Neural crest cell (in vitro differentiated cells): ENCODE measurements at regions not wholly inside any gene's neighbourhood (a gene's known extent, or its start where the extent isn't known, plus 50 kb on each side); places are given as distances from the start of the nearest gene placed in this dataset.

ENCODE experiments used
- DNase-seq: peaks from one replicate; pipeline ENCODE4 v3.0.0; 2021; ENCODE audit warnings: low read depth, mixed read lengths, low spot score
- H3K27ac Mint-ChIP-seq: one replicate; pipeline ENCODE4 v1.8.0; 2021; ENCODE audit warnings: mild to moderate bottlenecking, mixed read lengths; ENCODE audit not compliant: unreplicated experiment
- H3K27me3 Mint-ChIP-seq: 2 replicates; pipeline ENCODE4 v1.8.0; 2021; ENCODE audit warnings: low read depth, mild to moderate bottlenecking, mixed read lengths
- H3K36me3 Mint-ChIP-seq: 2 replicates; pipeline ENCODE4 v1.8.0; 2021; ENCODE audit warnings: low read depth, mild to moderate bottlenecking, mixed read lengths
- H3K4me1 Mint-ChIP-seq: 2 replicates; pipeline ENCODE4 v1.8.0; 2021; ENCODE audit warnings: mixed read lengths
- H3K4me3 Mint-ChIP-seq: one replicate; pipeline ENCODE4 v1.8.0; 2021; ENCODE audit warnings: mild to moderate bottlenecking, mixed read lengths
- H3K9me3 Mint-ChIP-seq: 2 replicates; pipeline ENCODE4 v1.8.0; 2021; ENCODE audit warnings: mixed read lengths
- TF ChIP-seq, protein P1 (sequence below): fragments of 200-600 bp; sonication (generic); conservative IDR thresholded peaks from 2 replicates; pipeline ENCODE4 v1.5.0; 2021; ENCODE audit warnings: antibody characterized with exemption, mild to moderate bottlenecking

DNA sequence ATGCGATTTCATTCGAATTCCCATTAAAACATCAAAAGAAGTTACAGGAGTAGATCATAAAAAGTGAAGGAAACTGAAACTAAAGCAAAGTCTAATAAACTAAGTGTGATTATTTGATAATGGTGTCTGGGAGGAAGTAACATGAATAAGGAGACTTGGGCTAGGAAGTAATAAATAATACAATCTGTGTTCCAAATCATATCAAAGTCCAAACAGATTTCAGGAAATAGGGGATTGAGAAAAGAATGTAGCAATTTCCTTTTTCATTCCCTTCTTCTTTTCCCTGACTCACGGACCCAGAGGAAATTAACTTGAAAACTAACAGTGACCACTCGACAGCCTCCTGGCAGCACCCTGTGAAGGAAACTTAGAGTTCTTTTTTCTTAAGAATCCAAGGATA lies 758.4 kb upstream of the GCFC2 start:
- no peaks in the 10 kb centered on the region for H3K36me3 Mint-ChIP-seq
- no peaks in the 10 kb centered on the region for H3K9me3 Mint-ChIP-seq
- no peaks in the 10 kb centered on the region for H3K4me1 Mint-ChIP-seq
- no peak overlapping the region for H3K4me3 Mint-ChIP-seq
- H3K27ac Mint-ChIP-seq, result peak overlapping the region; percentile 37
- TF ChIP-seq, protein P1, sequence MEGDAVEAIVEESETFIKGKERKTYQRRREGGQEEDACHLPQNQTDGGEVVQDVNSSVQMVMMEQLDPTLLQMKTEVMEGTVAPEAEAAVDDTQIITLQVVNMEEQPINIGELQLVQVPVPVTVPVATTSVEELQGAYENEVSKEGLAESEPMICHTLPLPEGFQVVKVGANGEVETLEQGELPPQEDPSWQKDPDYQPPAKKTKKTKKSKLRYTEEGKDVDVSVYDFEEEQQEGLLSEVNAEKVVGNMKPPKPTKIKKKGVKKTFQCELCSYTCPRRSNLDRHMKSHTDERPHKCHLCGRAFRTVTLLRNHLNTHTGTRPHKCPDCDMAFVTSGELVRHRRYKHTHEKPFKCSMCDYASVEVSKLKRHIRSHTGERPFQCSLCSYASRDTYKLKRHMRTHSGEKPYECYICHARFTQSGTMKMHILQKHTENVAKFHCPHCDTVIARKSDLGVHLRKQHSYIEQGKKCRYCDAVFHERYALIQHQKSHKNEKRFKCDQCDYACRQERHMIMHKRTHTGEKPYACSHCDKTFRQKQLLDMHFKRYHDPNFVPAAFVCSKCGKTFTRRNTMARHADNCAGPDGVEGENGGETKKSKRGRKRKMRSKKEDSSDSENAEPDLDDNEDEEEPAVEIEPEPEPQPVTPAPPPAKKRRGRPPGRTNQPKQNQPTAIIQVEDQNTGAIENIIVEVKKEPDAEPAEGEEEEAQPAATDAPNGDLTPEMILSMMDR, result no peak
- no peak for DNase-seq
- H3K27me3 Mint-ChIP-seq, result no peaks in the 10 kb centered on the region

DNA sequence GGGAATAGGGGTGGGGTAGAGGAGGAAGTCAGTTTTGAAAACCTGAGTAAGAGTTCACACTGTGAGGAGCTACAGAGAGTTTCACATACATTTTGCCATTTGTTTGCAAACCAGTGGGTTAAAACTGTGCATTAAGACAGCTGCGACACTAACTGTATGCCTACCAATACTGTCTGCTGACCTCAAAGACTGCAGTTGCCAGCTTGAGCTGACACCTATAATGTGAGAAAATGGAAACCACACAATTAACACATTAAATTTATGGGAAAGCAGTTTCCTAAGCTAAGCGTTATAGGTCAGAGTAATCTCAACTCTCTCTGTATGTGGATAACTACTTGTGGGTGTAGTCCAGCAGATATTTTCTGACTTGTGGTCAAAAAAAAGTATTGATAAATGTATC lies 756.6 kb upstream of the GCFC2 start:
- no peak for DNase-seq
- H3K27me3 Mint-ChIP-seq, result no peaks in the 10 kb centered on the region
- no peaks in the 10 kb centered on the region for H3K36me3 Mint-ChIP-seq
- no peak overlapping the region for H3K4me3 Mint-ChIP-seq
- no peaks in the 10 kb centered on the region for H3K4me1 Mint-ChIP-seq
- TF ChIP-seq, protein P1, result no peak
- H3K9me3 Mint-ChIP-seq, result no peaks in the 10 kb centered on the region
- H3K27ac Mint-ChIP-seq, result no peak overlapping the region

DNA sequence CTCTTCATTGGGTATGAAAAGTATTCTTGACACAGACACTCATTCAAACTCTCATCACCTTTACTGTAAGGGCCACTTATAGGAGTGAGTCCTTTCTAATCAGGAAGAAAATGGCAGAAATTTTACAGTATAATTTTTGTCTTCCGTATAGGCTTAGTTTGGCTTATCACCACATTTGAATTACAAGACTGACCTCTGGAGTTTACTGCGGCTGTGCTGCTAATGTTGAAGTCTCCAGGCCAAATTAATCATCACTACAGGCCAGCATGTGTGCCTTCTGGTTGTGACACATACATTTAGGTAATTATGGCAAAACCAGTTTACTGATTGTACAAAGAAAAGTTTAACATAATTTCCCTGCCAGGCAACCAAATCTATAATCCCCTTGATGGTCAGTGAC lies 753.6 kb upstream of the GCFC2 start:
- TF ChIP-seq, protein P1, result no peak
- Mint-ChIP-seq H3K27ac (no peak overlapping the region), H3K4me1 (no peaks in the 10 kb centered on the region), H3K4me3 (no peak overlapping the region), H3K9me3 (no peaks in the 10 kb centered on the region), H3K36me3 (no peaks in the 10 kb centered on the region), H3K27me3 (no peaks in the 10 kb centered on the region)
- no peak for DNase-seq

DNA sequence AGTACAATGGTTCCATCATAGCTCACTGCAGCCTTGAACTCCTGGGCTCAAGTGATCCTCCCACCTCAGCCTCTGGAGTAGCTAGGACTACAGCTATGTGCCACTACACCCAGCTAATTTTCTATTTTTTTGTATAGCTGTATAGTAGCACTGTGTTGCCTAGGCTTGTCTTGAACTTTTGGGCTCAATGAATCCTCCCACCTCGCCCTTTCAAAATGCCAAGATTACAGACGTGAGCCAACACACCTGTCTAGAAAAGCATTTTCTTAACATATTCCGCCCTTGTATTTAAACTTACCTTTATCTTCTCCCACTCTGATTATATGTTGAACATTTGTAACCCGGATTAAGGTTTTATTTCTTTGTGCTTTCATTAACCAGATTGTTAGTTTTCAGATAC lies 750.7 kb upstream of the GCFC2 start:
- H3K9me3 Mint-ChIP-seq, result no peaks in the 10 kb centered on the region
- no peaks in the 10 kb centered on the region for H3K4me1 Mint-ChIP-seq
- TF ChIP-seq, protein P1, result no peak
- DNase-seq, result no peak
- H3K4me3 Mint-ChIP-seq, result no peak overlapping the region
- H3K27me3 Mint-ChIP-seq, result no peaks in the 10 kb centered on the region
- no peaks in the 10 kb centered on the region for H3K36me3 Mint-ChIP-seq
- no peak overlapping the region for H3K27ac Mint-ChIP-seq

DNA sequence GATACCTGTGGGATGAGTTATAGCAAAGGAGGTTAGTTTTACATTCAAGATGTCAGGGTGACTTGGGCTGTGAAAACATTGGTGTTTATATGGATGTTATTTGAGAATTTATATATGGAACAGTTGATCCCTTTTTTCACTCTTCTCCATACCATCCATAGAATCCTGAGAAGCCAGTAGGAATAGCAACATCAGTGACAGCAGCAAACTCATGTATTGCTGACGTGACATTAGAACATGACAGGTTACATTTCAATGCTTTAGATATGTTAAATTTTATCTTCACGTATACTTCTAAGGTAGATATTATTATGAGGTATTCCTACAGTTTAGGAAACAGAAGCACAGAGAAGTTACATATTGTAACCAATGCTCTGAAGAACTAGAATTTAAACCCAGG lies 745.2 kb upstream of the GCFC2 start:
- DNase-seq, result no peak
- TF ChIP-seq, protein P1, result no peak
- no peaks in the 10 kb centered on the region for H3K4me1 Mint-ChIP-seq

DNA sequence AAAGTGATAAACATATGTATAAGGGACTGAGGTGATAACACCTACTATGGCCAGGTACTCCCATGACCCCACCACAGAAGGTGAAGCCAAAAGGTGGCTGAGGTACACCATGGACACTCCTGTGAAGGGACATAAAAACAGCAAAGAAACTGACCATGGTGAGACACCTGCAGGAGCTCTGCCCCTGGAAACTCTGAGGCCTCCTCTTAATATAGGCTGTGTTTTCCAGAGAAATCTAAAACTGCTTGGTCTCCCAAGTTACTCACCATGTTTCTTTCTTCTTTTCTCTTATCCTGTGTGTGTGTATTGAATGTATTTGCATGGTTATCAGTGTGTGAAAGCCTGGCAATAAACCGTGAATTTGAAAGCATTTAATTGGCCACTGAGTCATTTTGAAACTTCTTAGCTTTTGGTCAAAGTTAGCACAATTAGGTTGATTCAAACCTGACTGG lies 739.3 kb upstream of the GCFC2 start:
- no peak overlapping the region for H3K27ac Mint-ChIP-seq

More for the DNA sequence above, 745.2 kb upstream of the GCFC2 start:
- H3K36me3 Mint-ChIP-seq, result no peaks in the 10 kb centered on the region
- H3K9me3 Mint-ChIP-seq, result no peaks in the 10 kb centered on the region
- no peak overlapping the region for H3K4me3 Mint-ChIP-seq
- no peaks in the 10 kb centered on the region for H3K27me3 Mint-ChIP-seq
- no peak overlapping the region for H3K27ac Mint-ChIP-seq

More for the DNA sequence above, 739.3 kb upstream of the GCFC2 start:
- TF ChIP-seq, protein P1, result no peak
- H3K36me3 Mint-ChIP-seq, result peaks cover under 1% of the 10 kb centered on the region
- peaks cover 7% of the 10 kb centered on the region for H3K4me1 Mint-ChIP-seq
- H3K4me3 Mint-ChIP-seq, result no peak overlapping the region
- no peaks in the 10 kb centered on the region for H3K27me3 Mint-ChIP-seq
- H3K9me3 Mint-ChIP-seq, result peaks cover 3% of the 10 kb centered on the region
- DNase-seq, result no peak
